Activated CD4-positive, alpha-beta T cell treated with anti-CD3 and anti-CD28 coated beads, Interleukin-2, amount 10 ng/mL, durations not matched to agents 7 days and 5 days (primary cell): ENCODE measurements at regions not wholly inside any gene's neighbourhood (a gene's known extent, or its start where the extent isn't known, plus 50 kb on each side); places are given as distances from the start of the nearest gene placed in this dataset.

ENCODE experiments used
- CTCF ChIA-PET: fragments of 350-600 bp; sonication (Branson Sonifier 250); formaldehyde crosslinking; loops from one replicate; lab custom pipeline; 2021; ENCODE audit warnings: antibody characterized with exemption; lab: Charles Lee
- POLR2A ChIA-PET: fragments of 350-600 bp; sonication (Branson Sonifier 250); formaldehyde crosslinking; loops from one replicate; lab custom pipeline; 2021; ENCODE audit warnings: antibody characterized with exemption; lab: Charles Lee
- DNase-seq: peaks from one replicate; pipeline ENCODE4 v3.0.0-alpha.2; 2020
- H3K27ac Mint-ChIP-seq: one replicate; pipeline ENCODE4 v1.8.0; 2021; ENCODE audit warnings: mild to moderate bottlenecking, moderate library complexity, mixed read lengths
- H3K27me3 Mint-ChIP-seq: one replicate; pipeline ENCODE4 v1.8.0; 2021; ENCODE audit warnings: mixed read lengths
- H3K36me3 Mint-ChIP-seq: one replicate; pipeline ENCODE4 v1.8.0; 2021; ENCODE audit warnings: low read depth, mixed read lengths
- H3K4me1 Mint-ChIP-seq: one replicate; pipeline ENCODE4 v1.8.0; 2021; ENCODE audit warnings: mixed read lengths
- H3K4me3 Mint-ChIP-seq: one replicate; pipeline ENCODE4 v1.8.0; 2021; ENCODE audit warnings: mild to moderate bottlenecking, moderate library complexity, mixed read lengths
- H3K9me3 Mint-ChIP-seq: one replicate; pipeline ENCODE4 v1.8.0; 2021; ENCODE audit warnings: mixed read lengths

DNA sequence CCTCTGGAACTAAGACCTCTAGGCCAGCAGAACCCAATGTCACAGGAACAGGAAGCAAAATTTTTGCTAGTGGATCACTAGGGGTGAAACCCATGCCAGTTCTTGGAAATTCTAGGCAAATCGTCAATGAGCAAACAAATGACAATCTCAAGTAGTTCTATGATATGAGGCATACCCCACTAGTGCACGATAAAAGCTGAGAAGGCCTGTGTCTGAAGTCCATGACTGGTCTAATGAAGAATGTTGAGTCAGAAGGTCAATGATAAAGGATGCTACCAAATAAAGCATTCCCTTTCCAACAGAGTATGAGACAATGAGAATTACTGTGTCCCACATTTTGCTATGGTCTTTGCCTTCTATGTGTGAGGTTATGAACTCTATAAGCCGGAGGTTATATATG is 149.4 kb upstream of the NOX3 start:
- no peak for DNase-seq
- H3K27ac Mint-ChIP-seq: no peak overlapping the region
- CTCF ChIA-PET: no interaction called here
- no peaks in the 10 kb centered on the region for H3K9me3 Mint-ChIP-seq
- POLR2A ChIA-PET: no interaction called here
- no peaks in the 10 kb centered on the region for H3K36me3 Mint-ChIP-seq
- no peak overlapping the region for H3K4me3 Mint-ChIP-seq
- no peaks in the 10 kb centered on the region for H3K4me1 Mint-ChIP-seq
- no peaks in the 10 kb centered on the region for H3K27me3 Mint-ChIP-seq

GRCh38 chr6:155599561-155599960 is 143.9 kb upstream of the NOX3 start:
- Mint-ChIP-seq H3K27me3 (no peaks in the 10 kb centered on the region), H3K4me1 (no peaks in the 10 kb centered on the region), H3K36me3 (no peaks in the 10 kb centered on the region), H3K9me3 (no peaks in the 10 kb centered on the region), H3K27ac (no peak overlapping the region), H3K4me3 (no peak overlapping the region)
- ChIA-PET CTCF (no interaction called here), POLR2A (no interaction called here)
- DNase-seq: no peak

DNA sequence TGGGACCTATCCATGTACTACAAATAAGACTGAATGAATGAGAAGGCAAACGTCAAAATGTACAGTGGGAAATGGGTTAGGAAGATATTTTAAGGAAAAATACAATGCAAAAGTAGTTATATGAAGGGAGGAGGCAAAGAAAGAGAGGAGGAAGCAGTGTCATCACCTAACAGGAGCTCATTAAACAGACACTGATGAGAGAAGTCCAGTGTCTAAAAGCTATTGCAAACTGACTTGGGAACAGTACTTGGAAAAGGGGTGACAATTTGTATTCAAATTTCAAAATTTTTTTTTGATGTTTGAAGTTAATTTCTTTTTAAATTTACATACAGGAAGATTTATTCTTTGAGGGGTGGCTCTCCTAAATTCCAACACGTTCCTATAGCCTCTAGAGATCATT is 143.5 kb upstream of the NOX3 start:
- no peaks in the 10 kb centered on the region for H3K9me3 Mint-ChIP-seq
- no peak overlapping the region for H3K27ac Mint-ChIP-seq
- CTCF ChIA-PET: no interaction called here
- no peak for DNase-seq
- no peaks in the 10 kb centered on the region for H3K27me3 Mint-ChIP-seq
- no peaks in the 10 kb centered on the region for H3K4me1 Mint-ChIP-seq
- no peaks in the 10 kb centered on the region for H3K36me3 Mint-ChIP-seq
- POLR2A ChIA-PET: no interaction called here
- H3K4me3 Mint-ChIP-seq: no peak overlapping the region

DNA sequence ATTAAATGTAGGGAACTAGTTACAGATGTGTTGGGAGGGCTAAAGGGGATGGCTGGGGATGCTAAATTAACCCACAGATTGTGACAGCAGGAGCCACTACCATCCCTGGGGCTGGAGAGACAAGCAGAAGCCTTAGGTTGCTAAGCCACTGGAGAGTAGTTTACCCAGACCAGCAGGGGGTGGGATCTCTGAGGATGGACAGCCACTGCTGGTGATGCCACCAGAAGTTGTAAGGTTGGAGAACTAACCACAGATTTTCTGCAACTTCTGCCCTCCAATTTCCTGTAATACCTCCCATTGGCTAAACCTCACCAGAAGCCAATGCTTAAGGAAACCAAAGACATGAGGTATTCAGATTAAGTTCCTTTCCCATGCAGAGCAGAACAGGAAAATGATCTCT is 139.6 kb upstream of the NOX3 start:
- Mint-ChIP-seq H3K36me3 (no peaks in the 10 kb centered on the region), H3K4me3 (no peak overlapping the region)
- POLR2A ChIA-PET: no interaction called here

GRCh38 chr6:155591741-155592140 is 136.1 kb upstream of the NOX3 start:
- H3K27me3 Mint-ChIP-seq: no peaks in the 10 kb centered on the region
- CTCF ChIA-PET: no interaction called here
- no peak overlapping the region for H3K4me3 Mint-ChIP-seq
- no peaks in the 10 kb centered on the region for H3K4me1 Mint-ChIP-seq
- H3K27ac Mint-ChIP-seq: no peak overlapping the region
- DNase-seq: no peak
- POLR2A ChIA-PET: no interaction called here
- no peaks in the 10 kb centered on the region for H3K9me3 Mint-ChIP-seq
- no peaks in the 10 kb centered on the region for H3K36me3 Mint-ChIP-seq

More for the DNA sequence above, 139.6 kb upstream of the NOX3 start:
- no peak overlapping the region for H3K27ac Mint-ChIP-seq
- H3K9me3 Mint-ChIP-seq: no peaks in the 10 kb centered on the region
- CTCF ChIA-PET: no interaction called here
- no peak for DNase-seq
- H3K27me3 Mint-ChIP-seq: no peaks in the 10 kb centered on the region
- no peaks in the 10 kb centered on the region for H3K4me1 Mint-ChIP-seq

DNA sequence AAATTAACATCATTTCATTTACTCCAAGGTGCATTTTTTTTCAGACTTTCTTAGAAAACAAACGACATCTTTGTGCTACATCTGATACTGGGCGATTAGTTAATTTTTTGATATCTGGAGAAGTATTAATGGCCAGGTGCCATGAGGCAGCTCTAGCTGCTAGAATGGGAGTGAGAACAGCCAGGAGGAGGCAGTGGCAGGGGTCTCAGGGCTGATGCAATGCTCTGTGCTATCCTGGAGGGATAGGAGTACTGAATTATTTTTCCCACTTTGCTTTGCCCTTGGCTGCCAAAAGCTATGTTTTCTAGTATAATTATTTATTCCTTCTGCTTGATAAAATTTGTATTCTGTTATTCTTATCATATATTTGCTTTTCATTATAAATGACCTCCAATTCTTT is 133.6 kb upstream of the NOX3 start:
- Mint-ChIP-seq H3K27ac (no peak overlapping the region), H3K27me3 (no peaks in the 10 kb centered on the region), H3K4me1 (no peaks in the 10 kb centered on the region), H3K4me3 (no peak overlapping the region), H3K9me3 (no peaks in the 10 kb centered on the region), H3K36me3 (no peaks in the 10 kb centered on the region)
- ChIA-PET CTCF (no interaction called here), POLR2A (no interaction called here)
- DNase-seq: no peak

- Mint-ChIP-seq H3K27ac (no peak overlapping the region), H3K4me1 (no peaks in the 10 kb centered on the region), H3K27me3 (no peaks in the 10 kb centered on the region), H3K9me3 (no peaks in the 10 kb centered on the region), H3K36me3 (no peaks in the 10 kb centered on the region), H3K4me3 (no peak overlapping the region)
- ChIA-PET POLR2A (no interaction called here), CTCF (no interaction called here)
- DNase-seq: no peak
These were observed 132.2 kb upstream of the NOX3 start for GRCh38 chr6:155587817-155588216.

- DNase-seq: no peak
- CTCF ChIA-PET: interaction anchor here (0.6 kb wide), 1 partner anchor 1624 kb away, joined by 3 read pairs; no protein-coding TSS in a partner anchor
- H3K4me1 Mint-ChIP-seq: no peaks in the 10 kb centered on the region
- no peak overlapping the region for H3K27ac Mint-ChIP-seq
- H3K4me3 Mint-ChIP-seq: no peak overlapping the region
- H3K27me3 Mint-ChIP-seq: no peaks in the 10 kb centered on the region
- no peaks in the 10 kb centered on the region for H3K9me3 Mint-ChIP-seq
- POLR2A ChIA-PET: no interaction called here
- no peaks in the 10 kb centered on the region for H3K36me3 Mint-ChIP-seq
These were observed 130.5 kb upstream of the NOX3 start for GRCh38 chr6:155586090-155586489.

- H3K4me1 Mint-ChIP-seq: no peaks in the 10 kb centered on the region
- ChIA-PET POLR2A (no interaction called here), CTCF (no interaction called here)
- no peaks in the 10 kb centered on the region for H3K36me3 Mint-ChIP-seq
- H3K27ac Mint-ChIP-seq: no peak overlapping the region
- DNase-seq: no peak
- H3K27me3 Mint-ChIP-seq: no peaks in the 10 kb centered on the region
- no peaks in the 10 kb centered on the region for H3K9me3 Mint-ChIP-seq
- no peak overlapping the region for H3K4me3 Mint-ChIP-seq
These were observed 128.4 kb upstream of the NOX3 start for GRCh38 chr6:155584006-155584405.

DNA sequence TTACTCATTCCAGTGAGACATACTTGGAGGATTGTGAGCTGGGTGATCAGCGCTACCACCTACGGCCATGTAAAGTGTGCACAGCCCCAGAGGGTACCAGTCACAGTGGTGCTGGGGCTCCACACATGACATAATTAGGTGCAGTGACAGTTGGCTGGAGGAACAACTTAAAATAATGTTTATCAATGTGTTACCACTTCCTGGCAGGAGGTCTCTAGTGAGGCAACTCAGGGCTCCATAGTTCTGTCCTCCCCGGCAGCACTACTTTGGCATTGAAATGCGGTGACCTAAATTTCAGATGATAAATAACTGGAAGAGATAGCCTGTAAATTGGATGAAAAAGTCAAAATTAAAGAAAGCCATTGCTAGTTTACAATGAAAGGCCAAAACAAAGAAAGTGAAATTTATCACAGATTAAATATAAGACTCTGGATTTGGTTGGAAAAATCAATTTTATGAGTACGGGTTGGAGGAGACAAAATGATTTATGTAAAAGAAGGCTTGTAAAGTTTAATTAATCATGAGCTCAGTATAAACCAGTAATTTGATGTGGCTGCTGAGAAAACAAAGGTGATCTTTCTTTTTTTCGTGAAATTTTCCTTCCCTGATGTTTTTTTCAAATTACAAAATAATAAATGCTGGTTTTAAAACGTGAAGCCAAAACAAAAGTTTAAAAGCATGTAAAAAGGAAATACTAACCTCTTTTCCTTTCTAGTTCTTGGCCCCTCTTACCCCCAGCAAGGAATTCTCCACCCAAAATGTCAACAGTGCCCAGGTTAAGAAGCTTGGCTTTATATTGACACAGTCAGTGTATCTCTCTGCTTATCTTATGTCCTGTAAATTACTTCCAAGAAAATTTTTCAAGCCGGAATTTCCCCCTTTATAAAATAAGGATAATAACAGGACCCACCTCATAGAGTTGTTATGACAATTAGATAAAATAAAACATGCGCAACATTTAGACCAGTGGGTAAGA is 126.7 kb upstream of the NOX3 start:
- POLR2A ChIA-PET: no interaction called here
- CTCF ChIA-PET: no interaction called here
- DNase-seq: no peak
- peaks cover 3% of the 10 kb centered on the region for H3K27me3 Mint-ChIP-seq
- no peak overlapping the region for H3K4me3 Mint-ChIP-seq
- H3K9me3 Mint-ChIP-seq: peaks cover 1% of the 10 kb centered on the region
- no peak overlapping the region for H3K27ac Mint-ChIP-seq
- no peaks in the 10 kb centered on the region for H3K36me3 Mint-ChIP-seq
- no peaks in the 10 kb centered on the region for H3K4me1 Mint-ChIP-seq

GRCh38 chr6:155580904-155581303 is 125.3 kb upstream of the NOX3 start:
- ChIA-PET CTCF (no interaction called here), POLR2A (no interaction called here)
- no peak overlapping the region for H3K27ac Mint-ChIP-seq
- H3K9me3 Mint-ChIP-seq: peaks cover 1% of the 10 kb centered on the region
- H3K4me3 Mint-ChIP-seq: no peak overlapping the region
- H3K27me3 Mint-ChIP-seq: peaks cover 3% of the 10 kb centered on the region
- DNase-seq: no peak
- no peaks in the 10 kb centered on the region for H3K4me1 Mint-ChIP-seq
- no peaks in the 10 kb centered on the region for H3K36me3 Mint-ChIP-seq

GRCh38 chr6:155578251-155578650 is 122.6 kb upstream of the NOX3 start:
- Mint-ChIP-seq H3K4me3 (no peak overlapping the region), H3K27me3 (peaks cover 3% of the 10 kb centered on the region), H3K9me3 (peaks cover 1% of the 10 kb centered on the region), H3K27ac (no peak overlapping the region), H3K36me3 (no peaks in the 10 kb centered on the region), H3K4me1 (no peaks in the 10 kb centered on the region)
- no peak for DNase-seq
- CTCF ChIA-PET: no interaction called here
- POLR2A ChIA-PET: interaction anchor here (0.7 kb wide), 1 partner anchor 316 kb away, joined by 3 read pairs; no protein-coding TSS in a partner anchor

DNA sequence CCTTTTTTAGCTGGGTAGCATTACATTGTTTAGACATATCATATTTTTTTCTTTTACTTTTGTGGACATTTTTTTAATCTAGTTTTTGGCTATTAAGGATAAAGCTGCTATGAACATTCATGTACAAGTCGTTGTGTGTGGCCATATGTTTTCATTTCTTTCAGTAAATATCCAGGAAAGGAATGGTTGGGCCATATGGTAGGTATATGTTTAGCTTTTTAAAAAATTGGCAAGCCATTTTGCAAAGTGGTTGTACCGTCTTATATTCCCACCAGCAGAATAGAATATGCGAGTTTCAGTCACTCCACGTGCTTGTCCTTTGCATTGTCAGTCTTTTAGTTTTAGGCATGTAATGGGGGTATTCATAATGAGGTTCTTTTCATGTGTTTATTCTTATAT is 106.3 kb upstream of the NOX3 start:
- DNase-seq: no peak
- no peaks in the 10 kb centered on the region for H3K9me3 Mint-ChIP-seq
- no peak overlapping the region for H3K4me3 Mint-ChIP-seq
- ChIA-PET CTCF (interaction anchor here (0.9 kb wide), 1 partner anchor 11 kb away, joined by 3 read pairs; no protein-coding TSS in a partner anchor), POLR2A (no interaction called here)
- H3K27ac Mint-ChIP-seq: no peak overlapping the region
- peaks cover 2% of the 10 kb centered on the region for H3K27me3 Mint-ChIP-seq
- no peaks in the 10 kb centered on the region for H3K36me3 Mint-ChIP-seq
- no peaks in the 10 kb centered on the region for H3K4me1 Mint-ChIP-seq
